Coronary artery (tissue), 2 donors: ENCODE measurements at regions not wholly inside any gene's neighbourhood (a gene's known extent, or its start where the extent isn't known, plus 50 kb on each side); places are given as distances from the start of the nearest gene placed in this dataset.

ENCODE experiments used
- DNase-seq: peaks from one replicate; pipeline ENCODE4 v3.0.0-alpha.2; 2017; ENCODE audit warnings: low spot score
- H3K27ac ChIP-seq, 2 donors: fragments of 200-600 bp; sonication (generic); one replicate each; pipeline ENCODE4 v1.5.1; 2016 to 2019
- H3K4me3 ChIP-seq: fragments of 200-600 bp; sonication (generic); 2 replicates; pipeline ENCODE4 v1.5.1; 2016; ENCODE audit warnings: mild to moderate bottlenecking, moderate library complexity
- TF ChIP-seq, protein P1 (sequence below): fragments of 200-600 bp; sonication (generic); IDR thresholded peaks from one replicate; pipeline ENCODE4 v1.5.1; 2019; ENCODE audit warnings: antibody characterized with exemption

DNA sequence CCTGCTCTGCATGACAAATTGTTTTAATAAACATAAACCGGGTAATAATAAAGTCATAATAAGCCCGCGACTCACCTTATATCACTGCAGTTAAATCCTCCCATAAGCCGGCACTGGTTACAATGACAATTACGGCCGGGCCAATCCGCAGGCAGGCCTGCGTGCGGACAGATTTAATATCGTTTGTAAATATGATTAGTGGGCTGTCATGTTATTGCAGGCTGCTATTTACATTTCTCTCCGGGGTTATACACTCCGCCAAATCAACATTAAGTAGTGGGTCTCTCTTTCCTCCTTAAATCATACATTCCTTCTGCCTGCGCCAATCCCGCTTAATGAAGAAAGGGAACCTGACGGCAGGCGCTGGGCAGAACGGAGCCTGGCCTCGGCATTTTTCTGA lies 51.8 kb upstream of the LMO1 start:
- TF ChIP-seq, protein P1, sequence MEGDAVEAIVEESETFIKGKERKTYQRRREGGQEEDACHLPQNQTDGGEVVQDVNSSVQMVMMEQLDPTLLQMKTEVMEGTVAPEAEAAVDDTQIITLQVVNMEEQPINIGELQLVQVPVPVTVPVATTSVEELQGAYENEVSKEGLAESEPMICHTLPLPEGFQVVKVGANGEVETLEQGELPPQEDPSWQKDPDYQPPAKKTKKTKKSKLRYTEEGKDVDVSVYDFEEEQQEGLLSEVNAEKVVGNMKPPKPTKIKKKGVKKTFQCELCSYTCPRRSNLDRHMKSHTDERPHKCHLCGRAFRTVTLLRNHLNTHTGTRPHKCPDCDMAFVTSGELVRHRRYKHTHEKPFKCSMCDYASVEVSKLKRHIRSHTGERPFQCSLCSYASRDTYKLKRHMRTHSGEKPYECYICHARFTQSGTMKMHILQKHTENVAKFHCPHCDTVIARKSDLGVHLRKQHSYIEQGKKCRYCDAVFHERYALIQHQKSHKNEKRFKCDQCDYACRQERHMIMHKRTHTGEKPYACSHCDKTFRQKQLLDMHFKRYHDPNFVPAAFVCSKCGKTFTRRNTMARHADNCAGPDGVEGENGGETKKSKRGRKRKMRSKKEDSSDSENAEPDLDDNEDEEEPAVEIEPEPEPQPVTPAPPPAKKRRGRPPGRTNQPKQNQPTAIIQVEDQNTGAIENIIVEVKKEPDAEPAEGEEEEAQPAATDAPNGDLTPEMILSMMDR: no peak
- H3K27ac ChIP-seq: no peak overlapping the region
- no peak for DNase-seq

DNA sequence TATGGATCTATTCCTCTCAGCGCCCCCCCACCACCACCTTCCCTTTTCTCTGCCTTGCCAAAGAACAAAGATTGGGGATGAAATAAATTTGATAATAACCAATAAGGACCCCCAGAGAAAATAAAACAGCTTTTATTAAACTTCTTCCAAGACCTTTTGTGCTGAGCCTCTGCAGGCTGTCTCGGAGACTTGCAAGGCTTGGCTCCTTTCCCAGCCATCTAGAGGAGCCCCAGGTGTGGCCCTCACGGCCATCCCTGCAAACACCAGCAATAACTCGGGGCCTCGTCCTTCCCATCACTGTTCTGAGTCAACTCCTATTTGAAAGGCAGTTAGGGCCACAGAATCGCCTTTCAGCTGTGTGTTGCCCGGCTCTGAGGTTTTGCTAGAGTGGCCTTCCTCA lies 51.2 kb upstream of the LMO1 start:
- TF ChIP-seq, protein P1: no peak
- Histone ChIP-seq H3K4me3 (no peak overlapping the region), H3K27ac (no peak overlapping the region)
- DNase-seq: no peak

More for the DNA sequence above, 51.8 kb upstream of the LMO1 start:
- H3K4me3 ChIP-seq: no peak overlapping the region

DNA sequence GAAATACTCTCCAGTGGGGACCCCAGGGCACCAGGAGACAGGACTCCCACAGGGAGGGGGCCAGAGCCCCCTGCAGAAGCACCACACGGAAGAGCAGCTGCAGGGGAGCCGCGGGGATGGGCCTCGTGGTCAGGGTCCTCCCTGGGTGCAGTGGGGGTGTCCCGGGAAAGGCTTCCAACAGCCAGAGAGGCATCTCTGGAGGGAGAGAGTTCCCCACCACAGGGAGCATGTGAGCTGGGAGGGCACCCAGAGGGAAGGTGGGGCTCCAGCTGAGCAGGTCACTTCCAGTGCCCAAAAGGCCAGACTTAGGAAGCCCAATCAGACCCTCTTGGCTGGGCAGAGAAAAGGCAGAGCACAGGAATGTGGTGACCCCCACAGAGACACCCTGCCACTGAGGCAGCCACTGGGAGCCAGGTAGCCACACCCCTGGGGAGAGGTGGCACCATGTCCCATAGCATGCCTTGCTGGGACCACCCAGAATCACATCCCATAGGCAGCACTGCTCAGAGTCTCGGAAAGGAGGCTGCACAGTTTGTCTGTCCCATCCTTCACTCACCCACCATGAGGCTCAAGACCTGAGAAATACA lies 49.9 kb upstream of the LMO1 start:
- H3K4me3 ChIP-seq: no peak overlapping the region
- no peak overlapping the region for H3K27ac ChIP-seq
- no peak for DNase-seq
- TF ChIP-seq, protein P1: no peak
